GM12892 (cell line): ENCODE measurements at regions not wholly inside any gene's neighbourhood (a gene's known extent, or its start where the extent isn't known, plus 50 kb on each side); places are given as distances from the start of the nearest gene placed in this dataset.

Source experiments
- POLR2AphosphoS5 ChIP-seq: IDR thresholded peaks from 2 replicates; pipeline ENCODE4 v1.6.1; 2011; ENCODE audit warnings: low read depth, low read length, control low read depth
- TAF1 ChIP-seq: IDR thresholded peaks from 2 replicates; pipeline ENCODE4 v1.6.1; 2011; ENCODE audit warnings: low read depth, mild to moderate bottlenecking, control low read depth, low read length, borderline replicate concordance

- no peak for TF ChIP-seq POLR2AphosphoS5
- no peak for TF ChIP-seq TAF1
Observed at GRCh38 chr3:161852744-161853143, 356.1 kb downstream of the OTOL1 start.
